Pons (tissue), 1 donor: ENCODE measurements at regions not wholly inside any gene's neighbourhood (a gene's known extent, or its start where the extent isn't known, plus 50 kb on each side); places are given as distances from the start of the nearest gene placed in this dataset.
A peak's percentile ranks its signal among the peaks of the same experiment; 100 is the strongest.
"Not testable (repeated sequence)": the region's sequence is repeated elsewhere in the genome, so short reads cannot be mapped to it uniquely, and the experiment has no call there.

Source experiments
- DNase-seq: peaks from one replicate; pipeline ENCODE4 v3.0.0-alpha.2; 2016; ENCODE audit warnings: low spot score

- DNase-seq: peak; percentile 72
These were observed 61.1 kb upstream of the VAMP7 start for GRCh38 chrX:155819966-155820491.

- DNase-seq: no peak
These were observed 61.6 kb upstream of the VAMP7 start for GRCh38 chrX:155819525-155819924.

- not testable (repeated sequence) for DNase-seq
These were observed 66.8 kb upstream of the VAMP7 start for GRCh38 chrX:155814391-155814790.

- DNase-seq: no peak
These were observed 101.3 kb upstream of the VAMP7 start for GRCh38 chrX:155779831-155780230.

- DNase-seq: no peak
These were observed 102.1 kb upstream of the VAMP7 start for GRCh38 chrX:155778844-155779553.

GRCh38 chrX:155774387-155774786 is 106.8 kb upstream of the VAMP7 start:
- DNase-seq: no peak

GRCh38 chrX:155767876-155768769 is 113.0 kb upstream of the VAMP7 start:
- peak; percentile 9 for DNase-seq

GRCh38 chrX:155767051-155767875 is 113.9 kb upstream of the VAMP7 start:
- peak; percentile 53 for DNase-seq

- DNase-seq: no peak
These were observed 114.8 kb upstream of the VAMP7 start for GRCh38 chrX:155766321-155766720.

- DNase-seq: no peak
These were observed 120.0 kb upstream of the VAMP7 start for GRCh38 chrX:155761185-155761584.

- DNase-seq: no peak
These were observed 123.9 kb upstream of the VAMP7 start for GRCh38 chrX:155757046-155757759.

GRCh38 chrX:155755706-155756337 is 125.3 kb upstream of the VAMP7 start:
- no peak for DNase-seq

- DNase-seq: no peak
These were observed 130.0 kb upstream of the VAMP7 start for GRCh38 chrX:155751131-155751530.

- no peak for DNase-seq
These were observed 133.6 kb upstream of the VAMP7 start for GRCh38 chrX:155747520-155747919.

- DNase-seq: no peak
These were observed 133.0 kb upstream of the TMLHE start for GRCh38 chrX:155745792-155746191.

GRCh38 chrX:155744534-155744933 is 131.8 kb upstream of the TMLHE start:
- no peak for DNase-seq

GRCh38 chrX:155728335-155728734 is 115.6 kb upstream of the TMLHE start:
- not testable (repeated sequence) for DNase-seq

GRCh38 chrX:155718972-155719586 is 106.3 kb upstream of the TMLHE start:
- DNase-seq: peak; percentile 2

GRCh38 chrX:155715141-155715540 is 102.4 kb upstream of the TMLHE start:
- no peak for DNase-seq

- DNase-seq: no peak
These were observed 82.7 kb upstream of the TMLHE start for GRCh38 chrX:155695419-155695818.
